NB4 (cell line): ENCODE measurements at regions not wholly inside any gene's neighbourhood (a gene's known extent, or its start where the extent isn't known, plus 50 kb on each side); places are given as distances from the start of the nearest gene placed in this dataset.

Experiments
- POLR2A ChIP-seq: IDR thresholded peaks from 2 replicates; pipeline ENCODE4 v1.6.1; 2011; ENCODE audit warnings: mild to moderate bottlenecking; ENCODE audit not compliant: insufficient read length; ENCODE audit errors: extremely low read depth
- TF ChIP-seq, protein P1 (sequence below): IDR thresholded peaks from one replicate; pipeline ENCODE4 v1.5.1; 2012; ENCODE audit warnings: low read depth, low read length
- TF ChIP-seq, protein P2 (sequence below): IDR thresholded peaks from 2 replicates; pipeline ENCODE4 v1.6.1; 2011; ENCODE audit warnings: low read depth, low read length

DNA sequence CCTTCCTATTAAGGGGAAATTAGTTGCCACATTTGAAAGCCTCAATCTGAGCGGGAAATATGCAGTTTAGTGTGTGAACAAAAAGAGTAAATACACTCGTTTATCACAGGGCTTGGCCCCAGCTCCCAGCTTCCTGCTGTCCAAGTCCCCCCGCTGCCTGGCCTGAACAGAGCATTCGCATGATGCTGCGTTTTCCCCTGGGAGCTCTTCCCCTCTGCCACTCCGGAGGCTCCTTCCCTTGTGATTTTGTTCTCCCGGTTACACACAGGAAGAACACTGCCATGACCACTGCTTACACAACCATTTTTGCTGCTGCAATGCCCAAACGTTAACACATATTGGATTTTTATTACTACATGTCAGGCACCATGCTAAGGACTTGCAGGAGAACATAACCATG is 120.7 kb upstream of the ADARB2 start:
- TF ChIP-seq, protein P1, sequence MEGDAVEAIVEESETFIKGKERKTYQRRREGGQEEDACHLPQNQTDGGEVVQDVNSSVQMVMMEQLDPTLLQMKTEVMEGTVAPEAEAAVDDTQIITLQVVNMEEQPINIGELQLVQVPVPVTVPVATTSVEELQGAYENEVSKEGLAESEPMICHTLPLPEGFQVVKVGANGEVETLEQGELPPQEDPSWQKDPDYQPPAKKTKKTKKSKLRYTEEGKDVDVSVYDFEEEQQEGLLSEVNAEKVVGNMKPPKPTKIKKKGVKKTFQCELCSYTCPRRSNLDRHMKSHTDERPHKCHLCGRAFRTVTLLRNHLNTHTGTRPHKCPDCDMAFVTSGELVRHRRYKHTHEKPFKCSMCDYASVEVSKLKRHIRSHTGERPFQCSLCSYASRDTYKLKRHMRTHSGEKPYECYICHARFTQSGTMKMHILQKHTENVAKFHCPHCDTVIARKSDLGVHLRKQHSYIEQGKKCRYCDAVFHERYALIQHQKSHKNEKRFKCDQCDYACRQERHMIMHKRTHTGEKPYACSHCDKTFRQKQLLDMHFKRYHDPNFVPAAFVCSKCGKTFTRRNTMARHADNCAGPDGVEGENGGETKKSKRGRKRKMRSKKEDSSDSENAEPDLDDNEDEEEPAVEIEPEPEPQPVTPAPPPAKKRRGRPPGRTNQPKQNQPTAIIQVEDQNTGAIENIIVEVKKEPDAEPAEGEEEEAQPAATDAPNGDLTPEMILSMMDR = no peak
- no peak for TF ChIP-seq POLR2A
- TF ChIP-seq, protein P2, sequence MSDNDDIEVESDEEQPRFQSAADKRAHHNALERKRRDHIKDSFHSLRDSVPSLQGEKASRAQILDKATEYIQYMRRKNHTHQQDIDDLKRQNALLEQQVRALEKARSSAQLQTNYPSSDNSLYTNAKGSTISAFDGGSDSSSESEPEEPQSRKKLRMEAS = no peak
